Suppressor macrophage treated with lipopolysaccharide for 4 hours (primary cell): ENCODE measurements at regions not wholly inside any gene's neighbourhood (a gene's known extent, or its start where the extent isn't known, plus 50 kb on each side); places are given as distances from the start of the nearest gene placed in this dataset.
"Not testable (repeated sequence)": the region's sequence is repeated elsewhere in the genome, so short reads cannot be mapped to it uniquely, and the experiment has no call there.

Experiments
- DNase-seq: peaks from one replicate; pipeline ENCODE4 v3.0.0-alpha.2; 2020

GRCh38 chr10:15921423-15921945, 61.2 kb upstream of the MINDY3 start:
- DNase-seq, result not testable (repeated sequence)

GRCh38 chr10:15931376-15931775, 71.1 kb upstream of the MINDY3 start:
- DNase-seq, result no peak

- DNase-seq, result not testable (repeated sequence)
Observed at GRCh38 chr10:15939543-15939942, 79.2 kb upstream of the MINDY3 start.

- no peak for DNase-seq
Observed at GRCh38 chr10:15943426-15943825, 83.1 kb upstream of the MINDY3 start.

- no peak for DNase-seq
Observed at GRCh38 chr10:15954188-15954587, 93.9 kb upstream of the MINDY3 start.

- no peak for DNase-seq
Observed at GRCh38 chr10:15960277-15960676, 100.0 kb upstream of the MINDY3 start.

GRCh38 chr10:15972736-15973135, 112.4 kb upstream of the MINDY3 start:
- not testable (repeated sequence) for DNase-seq

GRCh38 chr10:15985690-15986089, 125.4 kb upstream of the MINDY3 start:
- no peak for DNase-seq

- no peak for DNase-seq
Observed at GRCh38 chr10:15990535-15991129, 130.3 kb upstream of the MINDY3 start.

- no peak for DNase-seq
Observed at GRCh38 chr10:15997313-15997712, 137.0 kb upstream of the MINDY3 start.

- DNase-seq, result no peak
Observed at GRCh38 chr10:16001581-16001980, 141.3 kb upstream of the MINDY3 start.

- DNase-seq, result no peak
Observed at GRCh38 chr10:16009785-16010184, 149.5 kb upstream of the MINDY3 start.

GRCh38 chr10:16011548-16011947, 151.2 kb upstream of the MINDY3 start:
- DNase-seq, result no peak

GRCh38 chr10:16014469-16014868, 154.2 kb upstream of the MINDY3 start:
- no peak for DNase-seq

- no peak for DNase-seq
Observed at GRCh38 chr10:16016688-16017087, 156.4 kb upstream of the MINDY3 start.

GRCh38 chr10:16020836-16021235, 160.5 kb upstream of the MINDY3 start:
- no peak for DNase-seq

GRCh38 chr10:16026832-16027231, 166.5 kb upstream of the MINDY3 start:
- not testable (repeated sequence) for DNase-seq

GRCh38 chr10:16030562-16030961, 170.3 kb upstream of the MINDY3 start:
- DNase-seq, result no peak

- no peak for DNase-seq
Observed at GRCh38 chr10:16049050-16049449, 188.7 kb upstream of the MINDY3 start.

GRCh38 chr10:16049782-16050181, 189.5 kb upstream of the MINDY3 start:
- DNase-seq, result no peak

GRCh38 chr10:16063350-16063749, 203.0 kb upstream of the MINDY3 start:
- DNase-seq, result no peak

GRCh38 chr10:16083551-16083950, 223.2 kb upstream of the MINDY3 start:
- DNase-seq, result not testable (repeated sequence)

GRCh38 chr10:16105082-16105481, 244.8 kb upstream of the MINDY3 start:
- no peak for DNase-seq

- peak; percentile 1 for DNase-seq
Observed at GRCh38 chr10:16116404-16117304, 256.3 kb upstream of the MINDY3 start.
